ENCODE measurements at regions not wholly inside any gene's neighbourhood (a gene's known extent, or its start where the extent isn't known, plus 50 kb on each side); places are given as distances from the start of the nearest gene placed in this dataset.
A peak's percentile ranks its signal among the peaks of the same experiment; 100 is the strongest.
"Not testable (repeated sequence)": the region's sequence is repeated elsewhere in the genome, so short reads cannot be mapped to it uniquely, and the experiment has no call there.

- no peak for DNase-seq
Observed at GRCh38 chr12:83796531-83796930, 1109.8 kb downstream of the TMTC2 start.

GRCh38 chr12:83793616-83794015 is 1106.9 kb downstream of the TMTC2 start:
- no peak for DNase-seq

GRCh38 chr12:83784298-83784890 is 1097.7 kb downstream of the TMTC2 start:
- no peak for DNase-seq

- no peak for DNase-seq
Observed at GRCh38 chr12:83779526-83779925, 1092.8 kb downstream of the TMTC2 start.

GRCh38 chr12:83769151-83769550 is 1082.4 kb downstream of the TMTC2 start:
- no peak for DNase-seq

GRCh38 chr12:83767723-83768122 is 1081.0 kb downstream of the TMTC2 start:
- no peak for DNase-seq

- no peak for DNase-seq
Observed at GRCh38 chr12:83763425-83763824, 1076.7 kb downstream of the TMTC2 start.

- no peak for DNase-seq
Observed at GRCh38 chr12:83759906-83760305, 1073.2 kb downstream of the TMTC2 start.

- DNase-seq = no peak
Observed at GRCh38 chr12:83758888-83759631, 1072.4 kb downstream of the TMTC2 start.

GRCh38 chr12:83753904-83754303 is 1067.2 kb downstream of the TMTC2 start:
- no peak for DNase-seq

GRCh38 chr12:83753205-83753604 is 1066.5 kb downstream of the TMTC2 start:
- DNase-seq = no peak

- DNase-seq = no peak
Observed at GRCh38 chr12:83739607-83740006, 1052.9 kb downstream of the TMTC2 start.

GRCh38 chr12:83710851-83711250 is 1024.1 kb downstream of the TMTC2 start:
- no peak for DNase-seq

GRCh38 chr12:83709899-83710298 is 1023.2 kb downstream of the TMTC2 start:
- no peak for DNase-seq

GRCh38 chr12:83700838-83701237 is 1014.1 kb downstream of the TMTC2 start:
- DNase-seq = no peak

- DNase-seq = not testable (repeated sequence)
Observed at GRCh38 chr12:83696311-83696710, 1009.6 kb downstream of the TMTC2 start.

GRCh38 chr12:83691730-83692129 is 1005.0 kb downstream of the TMTC2 start:
- no peak for DNase-seq

GRCh38 chr12:83690465-83690864 is 1003.8 kb downstream of the TMTC2 start:
- DNase-seq = no peak

- DNase-seq = no peak
Observed at GRCh38 chr12:83689333-83689732, 1002.6 kb downstream of the TMTC2 start.

GRCh38 chr12:83676781-83677295 is 990.1 kb downstream of the TMTC2 start:
- DNase-seq = no peak

- no peak for DNase-seq
Observed at GRCh38 chr12:83666690-83667089, 980.0 kb downstream of the TMTC2 start.

GRCh38 chr12:83665634-83666218 is 979.0 kb downstream of the TMTC2 start:
- DNase-seq = no peak

GRCh38 chr12:83664650-83665049 is 977.9 kb downstream of the TMTC2 start:
- DNase-seq = peak in 1 of 2 experiments; percentile 48

GRCh38 chr12:83660727-83661358 is 974.1 kb downstream of the TMTC2 start:
- DNase-seq = no peak
